AG08395 (cell line): ENCODE measurements at regions not wholly inside any gene's neighbourhood (a gene's known extent, or its start where the extent isn't known, plus 50 kb on each side); places are given as distances from the start of the nearest gene placed in this dataset.

Experiments used
- DNase-seq: peaks from one replicate; pipeline ENCODE4 v3.0.0; 2012; ENCODE audit warnings: mixed read lengths, low spot score

GRCh38 chr2:189267925-189268579 lies 88.5 kb upstream of the COL5A2 start:
- peak; percentile 68 for DNase-seq

- no peak for DNase-seq
Measured at GRCh38 chr2:189268763-189269162, 89.2 kb upstream of the COL5A2 start.

GRCh38 chr2:189273734-189274133 lies 94.2 kb upstream of the COL5A2 start:
- no peak for DNase-seq

- DNase-seq = no peak
Measured at GRCh38 chr2:189274361-189274760, 94.8 kb upstream of the COL5A2 start.

GRCh38 chr2:189276277-189276676 lies 96.7 kb upstream of the COL5A2 start:
- peak; percentile 24 for DNase-seq

GRCh38 chr2:189281201-189281600 lies 101.6 kb upstream of the COL5A2 start:
- DNase-seq = no peak

- DNase-seq = no peak
Measured at GRCh38 chr2:189285349-189285748, 105.8 kb upstream of the COL5A2 start.

- peak; percentile 80 for DNase-seq
Measured at GRCh38 chr2:189285962-189286645, 106.5 kb upstream of the COL5A2 start.

GRCh38 chr2:189287363-189287762 lies 107.8 kb upstream of the COL5A2 start:
- DNase-seq = no peak

GRCh38 chr2:189287982-189288521 lies 108.5 kb upstream of the COL5A2 start:
- DNase-seq = peak; percentile 58

GRCh38 chr2:189291460-189291859 lies 111.9 kb upstream of the COL5A2 start:
- DNase-seq = no peak

GRCh38 chr2:189293164-189293563 lies 113.6 kb upstream of the COL5A2 start:
- peak; percentile 63 for DNase-seq

GRCh38 chr2:189297446-189297845 lies 117.9 kb upstream of the COL5A2 start:
- DNase-seq = peak; percentile 11

- no peak for DNase-seq
Measured at GRCh38 chr2:189298038-189298437, 118.5 kb upstream of the COL5A2 start.

- peak; percentile 45 for DNase-seq
Measured at GRCh38 chr2:189298481-189298880, 118.9 kb upstream of the COL5A2 start.

GRCh38 chr2:189299974-189300373 lies 120.4 kb upstream of the COL5A2 start:
- no peak for DNase-seq

- no peak for DNase-seq
Measured at GRCh38 chr2:189300916-189301315, 121.4 kb upstream of the COL5A2 start.

- DNase-seq = no peak
Measured at GRCh38 chr2:189302274-189302948, 122.8 kb upstream of the COL5A2 start.

- DNase-seq = no peak
Measured at GRCh38 chr2:189304360-189304759, 124.8 kb upstream of the COL5A2 start.

GRCh38 chr2:189305291-189305943 lies 125.9 kb upstream of the COL5A2 start:
- peak; percentile 12 for DNase-seq

- DNase-seq = no peak
Measured at GRCh38 chr2:189306525-189306924, 127.0 kb upstream of the COL5A2 start.

- no peak for DNase-seq
Measured at GRCh38 chr2:189308056-189308790, 128.7 kb upstream of the COL5A2 start.
